Neural cell (in vitro differentiated cells): ENCODE measurements at regions not wholly inside any gene's neighbourhood (a gene's known extent, or its start where the extent isn't known, plus 50 kb on each side); places are given as distances from the start of the nearest gene placed in this dataset.

Experiments
- H2AFZ ChIP-seq: fragments of 200-600, 300-800 bp; sonication (generic), shearing (Covaris generic); 2 replicates; pipeline ENCODE4 v1.6.0; 2014; ENCODE audit warnings: low read depth, mild to moderate bottlenecking, antibody characterized with exemption, low read length, moderate library complexity
- H3F3A ChIP-seq: fragments of 200-600 bp; shearing (Covaris generic); 2 replicates; pipeline ENCODE4 v1.6.1; 2016; ENCODE audit warnings: mild to moderate bottlenecking, moderate library complexity, mixed read lengths, antibody characterized with exemption, low read length; ENCODE audit not compliant: insufficient read depth, poor library complexity, severe bottlenecking
- H3K27ac ChIP-seq: fragments of 200-600, 300-800 bp; sonication (generic), shearing (Covaris generic); 2 replicates; pipeline ENCODE4 v1.5.1; 2014; ENCODE audit warnings: mild to moderate bottlenecking, low read length, moderate library complexity
- H3K27me3 ChIP-seq: fragments of 300-800, 200-600 bp; sonication (generic), shearing (Covaris generic); 2 replicates; pipeline ENCODE4 v1.6.0; 2014; ENCODE audit warnings: mild to moderate bottlenecking, low read depth, low read length, moderate library complexity; ENCODE audit not compliant: insufficient read depth
- H3K36me3 ChIP-seq: fragments of 300-800, 200-600 bp; sonication (generic), shearing (Covaris generic); 2 replicates; pipeline ENCODE4 v1.5.1; 2014; ENCODE audit warnings: mild to moderate bottlenecking, antibody characterized with exemption, low read length, moderate library complexity; ENCODE audit not compliant: insufficient read depth
- H3K4me2 ChIP-seq: fragments of 300-800, 200-600 bp; sonication (generic), shearing (Covaris generic); 2 replicates; pipeline ENCODE4 v1.6.0; 2014; ENCODE audit warnings: mild to moderate bottlenecking, low read length
- H3K4me3 ChIP-seq: fragments of 300-800, 200-600 bp; sonication (generic), shearing (Covaris generic); 2 replicates; pipeline ENCODE4 v1.5.1; 2014; ENCODE audit warnings: mild to moderate bottlenecking, low read length, moderate library complexity
- H3K79me2 ChIP-seq: fragments of 200-600 bp; shearing (Covaris generic); replicated peaks from 2 replicates; pipeline ENCODE4 v1.6.0; 2014; ENCODE audit warnings: mild to moderate bottlenecking, low read length, moderate library complexity; ENCODE audit not compliant: insufficient read depth
- H3K9ac ChIP-seq: fragments of 300-800, 200-600 bp; sonication (generic), shearing (Covaris generic); 2 replicates; pipeline ENCODE4 v1.6.1; 2016; ENCODE audit warnings: mild to moderate bottlenecking, low read length, mixed read lengths
- H3K9me2 ChIP-seq: fragments of 200-600 bp; shearing (Covaris generic); 2 replicates; pipeline ENCODE4 v1.6.1; 2016; ENCODE audit warnings: mild to moderate bottlenecking, low read length, mixed read lengths; ENCODE audit not compliant: insufficient read depth
- H3K9me3 ChIP-seq: fragments of 200-600, 300-800 bp; sonication (generic), shearing (Covaris generic); 2 replicates; pipeline ENCODE4 v1.6.1; 2016; ENCODE audit warnings: mild to moderate bottlenecking, mixed run types, low read length, moderate library complexity, mixed read lengths
- H4K20me1 ChIP-seq: fragments of 200-600 bp; shearing (Covaris generic); 2 replicates; pipeline ENCODE4 v1.6.1; 2016; ENCODE audit warnings: mild to moderate bottlenecking, mixed run types; ENCODE audit not compliant: insufficient read depth
- CTCF ChIP-seq: fragments of 450-650 bp; IDR thresholded peaks from 2 replicates; pipeline ENCODE4 v1.5.1; 2014; ENCODE audit warnings: antibody characterized with exemption, mild to moderate bottlenecking, moderate library complexity; ENCODE audit not compliant: poor library complexity, severe bottlenecking
- EP300 ChIP-seq: fragments of 450-650 bp; conservative IDR thresholded peaks from 2 replicates; pipeline ENCODE4 v1.6.1; 2014; ENCODE audit warnings: antibody characterized with exemption, mild to moderate bottlenecking, moderate library complexity; ENCODE audit not compliant: poor library complexity, severe bottlenecking
- EZH2 ChIP-seq: fragments of 200-600, 300-800 bp; shearing (Covaris generic), sonication (generic); IDR thresholded peaks from 2 replicates; pipeline ENCODE4 v1.6.1; 2014; ENCODE audit warnings: antibody characterized with exemption, low read length, borderline replicate concordance, mild to moderate bottlenecking; ENCODE audit not compliant: insufficient read depth, poor library complexity, severe bottlenecking
- MXI1 ChIP-seq: fragments of 450-650 bp; conservative IDR thresholded peaks from 2 replicates; pipeline ENCODE4 v1.6.1; 2014; ENCODE audit warnings: antibody characterized with exemption, mild to moderate bottlenecking; ENCODE audit not compliant: poor library complexity, severe bottlenecking
- POLR2AphosphoS5 ChIP-seq: IDR thresholded peaks from 2 replicates; pipeline ENCODE4 v1.6.1; 2012
- RAD21 ChIP-seq: fragments of 450-650 bp; conservative IDR thresholded peaks from 2 replicates; pipeline ENCODE4 v1.6.1; 2014; ENCODE audit warnings: antibody characterized with exemption, mild to moderate bottlenecking, moderate library complexity
- REST ChIP-seq: IDR thresholded peaks from 2 replicates; pipeline ENCODE4 v1.6.1; 2012; ENCODE audit warnings: borderline replicate concordance
- SMC3 ChIP-seq: fragments of 450-650 bp; conservative IDR thresholded peaks from 2 replicates; pipeline ENCODE4 v1.6.1; 2014; ENCODE audit warnings: antibody characterized with exemption, mild to moderate bottlenecking, moderate library complexity; ENCODE audit not compliant: poor library complexity
- TAF1 ChIP-seq: IDR thresholded peaks from 2 replicates; pipeline ENCODE4 v1.6.1; 2012; ENCODE audit warnings: low read depth

- Histone ChIP-seq H3K79me2 (no peaks in the 10 kb centered on the region), H3F3A (no peaks in the 10 kb centered on the region), H3K36me3 (no peaks in the 10 kb centered on the region), H3K4me3 (no peak overlapping the region), H3K9me2 (no peaks in the 10 kb centered on the region), H3K27ac (no peak overlapping the region), H2AFZ (no peak overlapping the region), H3K9me3 (no peaks in the 10 kb centered on the region), H3K9ac (no peak overlapping the region), H4K20me1 (no peaks in the 10 kb centered on the region), H3K4me2 (no peak overlapping the region), H3K27me3 (no peaks in the 10 kb centered on the region)
- TF ChIP-seq CTCF (no peak), REST (no peak), EZH2 (no peak), MXI1 (no peak), POLR2AphosphoS5 (no peak), SMC3 (no peak)
Observed at GRCh38 chr5:39945870-39946269, 521.1 kb upstream of the DAB2 start.

- H3K4me2 ChIP-seq, result no peak overlapping the region
- no peak for TF ChIP-seq EP300
- no peak for TF ChIP-seq POLR2AphosphoS5
- TF ChIP-seq SMC3, result no peak
- TF ChIP-seq TAF1, result no peak
- no peak for TF ChIP-seq RAD21
- no peak for TF ChIP-seq MXI1
- no peak for TF ChIP-seq CTCF
- no peak for TF ChIP-seq EZH2
- TF ChIP-seq REST, result no peak
- no peak overlapping the region for H3K9ac ChIP-seq
- H3K4me3 ChIP-seq, result no peak overlapping the region
- H3K79me2 ChIP-seq, result no peaks in the 10 kb centered on the region
- H3K27ac ChIP-seq, result no peak overlapping the region
- H3K9me3 ChIP-seq, result no peaks in the 10 kb centered on the region
- H3K9me2 ChIP-seq, result no peaks in the 10 kb centered on the region
- no peaks in the 10 kb centered on the region for H3F3A ChIP-seq
- no peaks in the 10 kb centered on the region for H3K27me3 ChIP-seq
- no peaks in the 10 kb centered on the region for H3K36me3 ChIP-seq
- H2AFZ ChIP-seq, result no peak overlapping the region
- no peaks in the 10 kb centered on the region for H4K20me1 ChIP-seq
Observed at GRCh38 chr5:39943811-39944210, 519.0 kb upstream of the DAB2 start.
